RWPE2 (cell line): ENCODE measurements at regions not wholly inside any gene's neighbourhood (a gene's known extent, or its start where the extent isn't known, plus 50 kb on each side); places are given as distances from the start of the nearest gene placed in this dataset.

Experiments used
- ATAC-seq: fragments of 200-7000 bp; cut with Tn5 transposase; 3 replicates; pipeline ENCODE4 v1.9.1; 2021; ENCODE audit warnings: low read depth
- DNase-seq: peaks from one replicate; pipeline ENCODE4 v3.0.0-alpha.2; 2020; ENCODE audit warnings: low spot score
- H3K27ac ChIP-seq: fragments of 450-650 bp; 2 replicates; pipeline ENCODE4 v1.5.1; 2017; ENCODE audit warnings: mild to moderate bottlenecking; ENCODE audit not compliant: poor library complexity, severe bottlenecking
- H3K27me3 ChIP-seq: fragments of 250-450 bp; sonication (Bioruptor Pico); 2 replicates; pipeline ENCODE4 v1.5.1; 2021; ENCODE audit warnings: mild to moderate bottlenecking, moderate library complexity; ENCODE audit not compliant: insufficient read depth, poor library complexity, severe bottlenecking
- H3K36me3 ChIP-seq: fragments of 250-450 bp; sonication (Bioruptor Pico); 2 replicates; pipeline ENCODE4 v1.5.1; 2020; ENCODE audit warnings: low read depth, mild to moderate bottlenecking, moderate library complexity
- H3K4me1 ChIP-seq: fragments of 250-450 bp; sonication (Bioruptor Pico); 2 replicates; pipeline ENCODE4 v1.5.1; 2021; ENCODE audit warnings: mild to moderate bottlenecking, moderate library complexity; ENCODE audit not compliant: insufficient read depth, poor library complexity, severe bottlenecking
- H3K4me3 ChIP-seq: fragments of 250-450 bp; sonication (Bioruptor Pico); 2 replicates; pipeline ENCODE4 v1.5.1; 2021; ENCODE audit warnings: mild to moderate bottlenecking, moderate library complexity; ENCODE audit not compliant: severe bottlenecking
- H3K9me3 ChIP-seq: fragments of 250-450 bp; sonication (Bioruptor Pico); 2 replicates; pipeline ENCODE4 v1.5.1; 2021; ENCODE audit warnings: mild to moderate bottlenecking, moderate library complexity; ENCODE audit not compliant: severe bottlenecking
- TF ChIP-seq, protein P1 (sequence below): fragments of 450-650 bp; IDR thresholded peaks from one replicate; pipeline ENCODE4 v1.5.1; 2017; ENCODE audit warnings: mild to moderate bottlenecking, moderate library complexity; ENCODE audit not compliant: poor library complexity, severe bottlenecking

GRCh38 chrX:149274516-149275105 is 230.5 kb downstream of the IDS start:
- DNase-seq (no peak), ATAC-seq (peak; percentile 54)
- H3K27me3 ChIP-seq, result no peaks in the 10 kb centered on the region
- no peaks in the 10 kb centered on the region for H3K9me3 ChIP-seq
- H3K4me3 ChIP-seq, result no peak overlapping the region
- no peaks in the 10 kb centered on the region for H3K4me1 ChIP-seq
- TF ChIP-seq, protein P1, sequence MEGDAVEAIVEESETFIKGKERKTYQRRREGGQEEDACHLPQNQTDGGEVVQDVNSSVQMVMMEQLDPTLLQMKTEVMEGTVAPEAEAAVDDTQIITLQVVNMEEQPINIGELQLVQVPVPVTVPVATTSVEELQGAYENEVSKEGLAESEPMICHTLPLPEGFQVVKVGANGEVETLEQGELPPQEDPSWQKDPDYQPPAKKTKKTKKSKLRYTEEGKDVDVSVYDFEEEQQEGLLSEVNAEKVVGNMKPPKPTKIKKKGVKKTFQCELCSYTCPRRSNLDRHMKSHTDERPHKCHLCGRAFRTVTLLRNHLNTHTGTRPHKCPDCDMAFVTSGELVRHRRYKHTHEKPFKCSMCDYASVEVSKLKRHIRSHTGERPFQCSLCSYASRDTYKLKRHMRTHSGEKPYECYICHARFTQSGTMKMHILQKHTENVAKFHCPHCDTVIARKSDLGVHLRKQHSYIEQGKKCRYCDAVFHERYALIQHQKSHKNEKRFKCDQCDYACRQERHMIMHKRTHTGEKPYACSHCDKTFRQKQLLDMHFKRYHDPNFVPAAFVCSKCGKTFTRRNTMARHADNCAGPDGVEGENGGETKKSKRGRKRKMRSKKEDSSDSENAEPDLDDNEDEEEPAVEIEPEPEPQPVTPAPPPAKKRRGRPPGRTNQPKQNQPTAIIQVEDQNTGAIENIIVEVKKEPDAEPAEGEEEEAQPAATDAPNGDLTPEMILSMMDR, result no peak
- no peaks in the 10 kb centered on the region for H3K36me3 ChIP-seq
- no peak overlapping the region for H3K27ac ChIP-seq

GRCh38 chrX:149272690-149273463 is 232.2 kb downstream of the IDS start:
- Histone ChIP-seq H3K27me3 (no peaks in the 10 kb centered on the region), H3K27ac (no peak overlapping the region), H3K9me3 (no peaks in the 10 kb centered on the region), H3K36me3 (no peaks in the 10 kb centered on the region), H3K4me3 (no peak overlapping the region), H3K4me1 (no peaks in the 10 kb centered on the region)
- TF ChIP-seq, protein P1, result no peak
- ATAC-seq, result no peak
- DNase-seq, result no peak

DNA sequence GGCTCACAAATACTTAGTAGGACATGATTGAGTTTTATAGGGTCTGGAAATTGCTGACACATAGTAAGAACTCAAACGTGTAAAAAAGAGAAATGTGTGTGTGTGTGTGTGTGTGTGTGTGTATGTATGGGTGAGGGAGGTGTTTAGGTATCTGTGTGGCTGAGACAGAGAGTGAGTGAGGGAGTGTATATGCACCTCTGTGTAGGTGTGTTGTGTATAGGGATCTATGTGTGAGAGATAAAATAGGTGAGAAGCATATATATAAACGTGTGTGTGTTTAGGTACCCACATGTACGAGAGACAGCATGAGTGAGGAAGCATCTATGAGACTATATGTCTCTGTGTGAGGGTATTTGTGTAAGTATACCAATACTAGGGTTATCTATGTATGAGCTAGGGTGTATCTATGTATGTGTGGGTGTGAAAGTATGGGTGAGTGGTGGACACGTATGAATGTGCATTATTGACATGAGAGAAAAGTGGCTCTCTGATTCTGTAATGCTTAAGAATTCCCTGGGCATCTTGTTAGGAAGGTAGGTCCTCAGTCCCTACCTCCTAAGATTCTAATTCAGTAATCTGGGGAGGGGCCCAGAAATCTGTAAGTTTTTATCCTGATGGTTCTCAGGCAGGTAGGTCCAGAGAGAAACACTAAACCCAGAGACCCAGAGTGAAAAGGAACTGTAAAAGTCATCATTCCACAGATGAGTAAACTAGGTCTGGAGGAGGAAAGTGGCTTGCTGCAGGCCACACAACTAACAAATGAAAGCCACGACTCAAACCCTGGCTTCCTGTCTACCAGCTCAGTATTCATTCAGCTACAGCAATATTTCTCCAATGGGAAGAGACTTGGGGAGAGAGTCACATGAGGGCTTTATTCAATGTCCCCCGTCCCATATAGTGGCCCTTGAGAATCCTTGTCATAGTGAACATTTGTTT is 237.0 kb downstream of the IDS start:
- Histone ChIP-seq H3K36me3 (no peaks in the 10 kb centered on the region), H3K27ac (no peak overlapping the region), H3K4me3 (no peak overlapping the region), H3K9me3 (no peaks in the 10 kb centered on the region), H3K27me3 (no peaks in the 10 kb centered on the region), H3K4me1 (no peaks in the 10 kb centered on the region)
- DNase-seq (no peak), ATAC-seq (no peak)
- TF ChIP-seq, protein P1, result no peak

DNA sequence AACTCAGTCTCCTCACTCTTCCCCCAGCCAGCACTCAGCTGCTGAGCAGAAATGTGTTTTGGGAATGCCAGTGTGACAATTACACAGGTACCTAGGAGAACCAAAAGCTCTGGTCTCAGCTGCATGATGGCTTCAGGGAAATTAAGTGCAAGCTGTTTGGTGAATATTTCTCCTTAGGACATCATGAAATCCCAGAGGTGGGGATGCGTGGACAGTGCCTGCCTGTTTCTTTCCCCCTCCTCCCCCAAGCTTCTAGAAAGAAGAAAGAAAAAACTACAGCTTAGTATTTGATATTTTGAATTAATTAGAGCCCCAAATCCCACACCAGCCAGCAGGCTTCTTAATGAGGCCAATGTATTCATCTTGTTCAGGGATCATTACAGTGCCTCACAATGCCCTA is 243.0 kb downstream of the IDS start:
- H3K27me3 ChIP-seq, result no peaks in the 10 kb centered on the region
- TF ChIP-seq, protein P1, result no peak
- ATAC-seq, result no peak

More for the DNA sequence above, 243.0 kb downstream of the IDS start:
- DNase-seq, result no peak
- Histone ChIP-seq H3K36me3 (no peaks in the 10 kb centered on the region), H3K4me3 (no peak overlapping the region), H3K4me1 (no peaks in the 10 kb centered on the region), H3K27ac (no peak overlapping the region), H3K9me3 (no peaks in the 10 kb centered on the region)
